Activated naive CD8-positive, alpha-beta T cell treated with anti-CD3 and anti-CD28 coated beads, Interleukin-2, amount 50 U/mL, for 16 hours (primary cell): ENCODE measurements at regions not wholly inside any gene's neighbourhood (a gene's known extent, or its start where the extent isn't known, plus 50 kb on each side); places are given as distances from the start of the nearest gene placed in this dataset.

Source experiments
- DNase-seq: peaks from one replicate; pipeline ENCODE4 v3.0.0-alpha.2; 2020; ENCODE audit warnings: low read depth, low spot score

DNA sequence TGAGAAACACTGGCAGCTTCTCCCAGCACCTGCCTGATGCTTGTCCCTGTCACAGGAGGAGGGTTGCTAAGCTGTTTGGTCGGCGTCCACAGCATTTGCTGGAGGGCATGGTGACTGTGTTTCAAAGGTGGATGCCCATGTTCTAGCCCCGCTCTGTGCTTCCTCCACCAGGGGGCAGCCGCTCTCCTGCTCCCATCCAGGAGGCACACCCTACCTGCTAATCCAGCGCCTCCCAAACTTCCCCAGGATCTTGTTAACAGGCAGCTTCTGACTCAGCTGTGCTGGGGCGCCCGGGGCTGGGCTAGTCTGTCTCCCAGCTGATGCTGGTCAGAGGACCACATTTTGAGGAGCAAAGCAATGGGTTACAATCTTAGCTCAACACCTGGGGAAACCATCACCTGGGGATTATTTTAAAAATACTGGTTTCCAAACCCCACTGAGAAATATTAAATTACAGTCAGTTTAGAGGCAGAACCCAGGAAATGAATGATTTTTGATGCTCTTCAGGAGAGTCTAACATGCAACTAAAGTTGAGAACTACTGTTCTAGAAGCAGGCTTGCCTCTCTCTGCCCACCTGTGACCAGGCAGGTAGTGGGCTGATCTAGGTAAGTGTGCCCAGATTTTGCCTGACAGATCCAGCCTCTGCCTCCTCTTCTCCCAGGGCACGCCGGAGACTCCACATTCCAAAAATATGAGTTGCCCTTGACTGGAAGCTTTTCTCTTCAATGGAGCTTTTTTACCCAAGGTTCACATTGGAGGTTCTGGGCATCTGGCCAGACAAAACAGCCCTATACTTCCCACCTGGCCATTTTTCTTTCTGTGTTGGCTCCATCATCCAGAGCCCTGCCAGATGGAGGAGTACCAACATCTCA, 92.7 kb upstream of the GPR26 start:
- no peak for DNase-seq

DNA sequence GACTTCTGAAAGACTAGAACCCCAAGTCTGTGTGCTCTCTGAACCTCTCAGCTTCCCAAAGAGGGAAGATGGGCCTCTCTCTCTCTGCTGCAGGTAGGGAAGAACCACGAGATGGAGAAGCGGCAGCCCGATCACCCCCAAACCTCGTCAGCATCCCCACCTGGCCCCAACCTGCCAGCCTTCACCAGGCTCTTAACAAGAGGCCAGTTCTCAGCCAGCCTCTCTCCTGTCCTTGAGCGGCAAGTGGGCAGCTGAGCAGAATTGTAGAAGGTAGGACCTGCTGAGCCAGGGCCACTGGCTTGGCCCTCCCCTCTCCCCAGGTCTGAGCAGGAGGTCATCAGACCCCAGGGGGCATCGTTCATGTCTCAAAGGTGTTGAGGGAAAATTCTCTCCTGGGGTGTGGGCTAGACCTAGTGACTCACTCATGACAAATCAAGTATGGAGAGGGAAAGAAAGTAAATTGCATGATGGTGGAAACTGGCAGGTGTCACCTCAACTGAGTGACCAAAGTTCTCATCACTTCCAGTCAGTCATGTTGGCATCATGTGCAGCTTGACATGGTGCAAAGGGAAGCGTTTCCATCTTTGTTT, 92.0 kb upstream of the GPR26 start:
- no peak for DNase-seq

GRCh38 chr10:123575105-123575504, 91.0 kb upstream of the GPR26 start:
- no peak for DNase-seq

DNA sequence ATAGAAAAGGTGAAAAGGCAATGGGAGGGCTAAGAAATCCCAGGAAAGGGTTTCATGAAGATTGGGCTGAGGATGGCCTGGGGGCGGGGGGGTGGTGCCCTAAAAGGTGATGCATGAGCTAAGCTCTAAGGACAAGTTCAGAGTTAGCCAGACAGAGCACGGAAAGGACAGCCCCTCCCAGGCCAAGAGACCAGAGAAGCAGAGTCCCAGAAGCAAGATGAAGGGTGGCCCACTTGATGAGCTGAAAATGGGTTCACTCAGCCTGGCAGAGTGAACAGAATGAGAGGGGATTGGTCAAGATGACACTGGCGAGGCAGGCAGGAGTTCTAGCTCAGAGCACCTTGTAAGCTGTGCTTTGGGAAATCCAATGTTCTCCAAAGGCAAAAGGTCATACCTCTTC, 89.4 kb upstream of the GPR26 start:
- DNase-seq, result no peak

DNA sequence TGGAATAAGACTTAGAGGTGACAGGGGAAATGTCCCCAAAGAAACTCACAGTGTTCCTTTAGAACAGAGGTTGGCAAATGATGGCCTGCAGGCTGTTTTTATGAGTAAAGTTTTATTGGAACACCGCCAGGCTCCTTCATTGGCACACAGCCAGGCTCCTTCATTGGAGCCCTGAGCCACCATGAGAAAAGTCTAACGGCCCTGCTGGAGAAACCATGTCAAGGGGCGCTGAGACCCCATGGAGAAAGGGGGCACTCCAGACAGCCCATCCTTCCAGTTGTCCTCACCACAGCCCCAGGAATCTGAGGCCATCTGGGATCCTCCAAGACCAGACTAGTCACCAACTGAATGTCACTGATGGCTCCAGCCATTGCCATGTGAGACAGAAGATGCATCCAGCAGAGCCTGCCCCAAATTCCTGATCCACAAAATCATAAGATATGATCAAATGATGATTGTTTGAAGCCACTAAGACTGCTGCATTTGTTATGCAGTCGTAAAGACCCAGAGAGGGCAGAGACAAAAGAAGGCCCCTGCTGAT, 88.2 kb upstream of the GPR26 start:
- no peak for DNase-seq

DNA sequence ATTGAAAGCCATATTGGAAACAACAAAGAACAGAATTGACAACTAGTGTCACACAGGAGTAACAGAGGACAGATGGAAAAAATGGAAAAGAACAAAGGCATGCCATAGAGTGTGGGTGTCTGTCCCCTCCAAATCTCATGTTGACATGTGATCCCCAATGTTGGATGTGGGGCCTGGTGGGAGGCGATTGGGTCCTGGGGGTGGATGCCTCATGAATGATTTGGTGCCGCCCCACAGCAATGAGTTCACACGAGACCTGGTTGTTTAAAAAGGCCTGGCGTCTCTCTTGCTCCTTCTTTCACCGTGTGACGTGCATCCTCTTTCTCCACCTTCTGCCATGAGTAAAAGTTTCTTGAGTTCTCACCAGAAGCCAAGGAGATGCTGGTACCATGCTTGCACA, 87.4 kb upstream of the GPR26 start:
- no peak for DNase-seq

DNA sequence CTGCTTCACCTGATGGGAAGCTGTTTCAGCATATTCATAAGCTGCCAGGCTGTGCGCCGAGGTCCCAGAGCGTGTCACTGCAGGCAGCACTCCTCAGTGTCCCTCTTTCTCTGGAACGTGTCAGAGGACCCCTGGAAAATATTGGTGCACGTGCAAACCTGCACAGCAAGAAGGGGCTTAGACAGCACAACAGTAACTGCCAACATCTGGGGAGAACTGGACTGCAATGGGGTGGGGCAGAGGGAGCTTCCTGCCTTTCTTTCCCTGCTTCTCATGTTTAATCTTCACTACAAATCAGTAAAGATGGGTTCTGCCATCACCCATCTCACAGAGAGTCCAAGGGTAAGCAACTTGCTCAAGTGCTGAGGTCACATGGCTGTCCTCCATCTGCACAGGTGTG, 86.5 kb upstream of the GPR26 start:
- no peak for DNase-seq

GRCh38 chr10:123580426-123580825, 85.7 kb upstream of the GPR26 start:
- no peak for DNase-seq

- DNase-seq, result no peak
These were observed 84.5 kb upstream of the GPR26 start for GRCh38 chr10:123581656-123582055.

DNA sequence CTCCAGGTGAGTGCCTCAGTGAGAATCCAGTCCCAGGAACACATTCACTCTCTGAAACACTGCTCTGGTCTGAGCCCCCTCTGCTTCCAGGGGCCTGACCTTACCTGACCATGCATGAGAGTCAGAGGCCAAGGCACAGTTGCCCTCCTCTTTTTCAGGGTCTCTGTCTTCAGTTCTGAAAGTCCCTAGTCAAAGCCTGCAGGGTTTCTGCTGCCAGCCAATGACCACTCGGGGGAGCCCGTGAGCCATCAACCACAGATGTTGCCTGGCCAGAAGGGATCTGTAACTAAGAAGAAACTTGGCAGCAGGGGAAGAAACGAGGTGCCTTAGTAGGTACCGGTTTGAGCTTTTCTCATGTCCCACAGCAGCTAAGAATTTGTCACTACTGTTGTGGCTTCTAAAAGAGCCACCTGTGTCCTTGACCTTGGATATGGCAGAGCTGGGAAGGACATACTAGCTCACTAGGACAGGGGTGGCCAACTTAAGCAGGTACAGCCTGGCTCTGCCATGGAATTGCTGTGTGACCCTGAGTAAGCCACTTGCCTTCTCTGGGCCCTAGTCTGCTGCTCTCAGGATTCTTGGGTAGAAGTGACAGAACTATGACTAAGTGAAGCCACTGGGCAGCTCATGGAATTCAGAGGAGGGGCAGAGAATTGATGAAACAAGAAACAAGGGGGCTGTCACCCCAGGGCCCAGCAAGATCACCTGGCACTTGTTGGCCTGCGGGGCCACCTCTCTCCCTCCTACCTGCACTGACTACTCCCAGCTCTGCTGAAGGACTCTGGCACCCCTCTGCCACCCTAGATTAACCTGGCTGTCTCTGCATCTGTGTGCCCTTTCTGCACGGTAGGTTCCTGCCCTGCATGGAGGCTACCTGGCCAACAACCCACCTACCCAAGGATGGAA, 83.8 kb upstream of the GPR26 start:
- DNase-seq, result peak; percentile 21

GRCh38 chr10:123583639-123584418, 82.3 kb upstream of the GPR26 start:
- DNase-seq, result no peak

DNA sequence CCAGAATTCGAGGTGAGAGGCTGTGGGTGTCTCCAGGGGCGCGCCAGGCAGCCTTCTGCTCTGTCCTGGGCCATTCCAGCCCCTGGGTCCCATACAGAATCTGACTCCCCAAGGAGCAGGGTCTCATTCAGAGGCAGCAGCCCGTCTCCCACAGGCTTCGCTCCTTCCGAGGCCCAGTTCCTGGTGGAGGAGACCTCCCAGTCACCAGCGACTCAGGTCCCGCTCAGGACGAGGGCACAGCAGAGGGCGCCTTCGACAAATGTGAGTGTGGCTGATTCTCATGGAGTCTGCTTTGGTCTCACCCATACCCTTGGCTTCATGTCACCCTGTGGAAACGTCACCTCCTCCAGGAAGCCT, 81.8 kb upstream of the GPR26 start:
- no peak for DNase-seq

DNA sequence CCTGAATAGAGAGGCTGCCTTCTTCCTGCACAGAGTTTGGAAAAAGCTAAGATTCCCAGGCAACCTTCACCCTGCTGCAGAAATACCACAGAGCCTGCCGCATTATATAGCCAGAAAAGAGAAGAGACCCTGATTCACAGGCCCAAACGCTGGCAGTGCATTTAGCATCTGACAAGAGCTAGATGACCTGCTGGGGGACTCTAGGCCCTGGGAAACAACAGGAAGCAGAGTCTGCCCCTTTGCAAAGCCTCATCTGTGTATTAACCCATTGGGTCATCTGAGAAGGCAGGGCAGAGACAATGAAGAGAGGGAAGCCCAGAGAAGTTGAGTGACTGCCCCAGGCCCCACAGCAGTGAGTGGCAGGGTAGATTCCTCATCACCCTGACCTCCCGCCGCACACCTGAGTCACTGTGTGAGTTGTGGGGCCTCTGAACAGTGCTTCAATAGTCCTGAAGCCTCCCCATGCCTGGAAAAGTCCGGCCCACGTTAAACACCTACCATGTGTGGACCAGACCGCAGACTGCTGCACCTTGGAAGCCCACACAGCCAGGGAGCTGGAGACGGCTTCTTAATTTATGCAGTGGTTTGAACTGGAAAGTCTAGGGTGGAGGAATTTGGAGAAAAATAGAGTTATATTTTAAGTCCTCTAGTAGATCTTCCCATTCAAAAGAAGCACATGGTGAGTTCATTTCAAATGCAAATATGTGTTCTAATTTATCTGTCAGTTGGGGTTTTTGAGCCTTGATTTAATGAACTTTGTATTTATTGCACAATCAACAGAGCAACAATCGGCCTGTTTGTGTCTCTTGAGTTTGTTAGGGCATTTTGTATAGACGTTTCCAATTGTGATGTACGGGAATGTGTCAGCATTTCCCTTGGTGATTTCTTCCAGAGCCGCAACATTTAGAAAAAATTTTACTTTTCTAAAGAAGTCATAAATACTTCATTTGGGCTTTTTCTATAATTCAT, 80.4 kb upstream of the GPR26 start:
- no peak for DNase-seq

- no peak for DNase-seq
These were observed 79.0 kb upstream of the GPR26 start for GRCh38 chr10:123587110-123587509.

DNA sequence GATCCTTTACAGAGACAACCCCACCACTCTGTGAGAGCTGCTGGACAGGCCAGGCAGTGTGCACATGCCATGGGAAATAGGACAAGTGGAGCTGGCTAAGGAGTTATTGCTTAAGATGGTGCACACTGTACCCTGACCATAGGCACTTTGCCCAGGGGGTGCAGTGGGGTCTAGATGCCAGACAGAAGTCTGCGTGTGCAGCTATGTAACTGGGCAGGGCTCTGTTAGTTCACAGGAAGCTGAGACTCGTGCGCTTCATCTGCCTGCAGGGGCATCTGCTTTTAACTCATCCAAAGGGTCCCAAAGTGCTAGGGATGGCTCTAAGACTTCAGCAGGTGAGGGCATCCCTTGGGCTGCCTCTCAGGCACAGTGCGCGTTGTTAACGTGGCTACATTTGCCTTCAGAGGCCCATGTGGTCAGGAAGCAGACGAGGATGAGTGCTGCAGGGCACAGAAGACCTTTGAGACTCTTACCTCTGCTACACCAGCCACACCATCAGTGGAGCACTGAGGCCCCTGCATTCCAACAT, 77.7 kb upstream of the GPR26 start:
- DNase-seq, result no peak

DNA sequence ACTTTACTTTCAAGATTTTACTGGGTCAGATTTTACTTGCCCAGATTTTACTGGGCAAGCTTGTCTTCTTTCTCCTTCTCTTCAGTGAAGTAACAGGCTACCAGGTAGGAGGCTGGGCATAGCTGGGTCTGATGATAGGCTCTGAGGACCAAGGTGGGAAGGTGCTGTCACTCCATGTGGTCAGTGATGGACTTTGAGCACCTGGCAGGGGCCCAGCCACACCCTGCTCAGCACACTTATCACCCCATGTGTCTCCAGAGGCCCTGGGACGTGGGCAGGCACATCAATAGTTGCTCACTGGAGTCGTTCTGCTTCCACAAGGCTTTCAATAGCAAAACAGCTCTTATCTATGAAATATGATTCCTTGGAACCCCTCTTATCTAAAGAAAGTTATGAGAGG, 70.5 kb upstream of the GPR26 start:
- DNase-seq, result no peak

DNA sequence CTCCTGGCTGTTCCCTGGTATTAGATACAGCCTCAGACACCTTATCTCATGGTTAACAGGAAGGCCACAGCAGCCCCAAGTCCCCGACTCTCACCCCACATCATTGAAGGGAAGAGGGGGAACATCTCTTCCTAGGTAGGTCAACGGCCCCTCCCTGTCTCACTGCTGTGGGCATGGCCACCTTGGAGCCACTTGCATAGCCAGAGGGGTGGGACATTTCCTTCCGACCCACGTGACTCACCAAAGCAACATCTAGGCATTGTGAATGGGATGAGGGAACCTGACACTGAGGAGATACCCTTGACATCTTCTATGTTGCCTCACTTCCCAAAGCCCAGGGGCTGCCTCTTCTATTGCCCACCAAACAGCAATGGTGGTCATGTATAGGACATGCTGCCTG, 68.5 kb upstream of the GPR26 start:
- no peak for DNase-seq

DNA sequence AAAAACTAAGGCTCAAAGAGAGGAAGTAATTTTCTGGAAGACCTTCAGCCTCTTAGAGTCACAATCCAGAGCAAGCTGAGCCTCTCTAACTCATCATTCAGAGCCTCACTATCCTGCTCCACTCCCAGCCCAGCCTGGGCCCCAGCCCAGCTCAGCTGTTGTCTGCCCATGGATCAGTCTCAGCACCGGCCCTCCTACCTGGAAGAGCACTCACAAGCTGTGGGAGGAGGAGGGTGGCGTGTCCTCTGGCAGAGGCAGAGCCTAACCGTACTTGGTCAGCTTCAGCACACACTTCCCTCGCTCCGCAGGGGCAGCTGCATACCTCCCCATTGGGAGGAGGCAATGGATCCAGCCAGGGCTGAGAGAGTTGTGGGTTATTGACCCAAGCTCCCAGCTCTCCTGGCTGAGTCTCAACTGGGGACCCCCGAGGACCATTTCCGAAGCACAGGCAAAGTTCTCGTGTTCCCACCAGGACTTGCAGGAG, 66.7 kb upstream of the GPR26 start:
- DNase-seq, result no peak

GRCh38 chr10:123600177-123600576, 66.0 kb upstream of the GPR26 start:
- DNase-seq, result no peak

DNA sequence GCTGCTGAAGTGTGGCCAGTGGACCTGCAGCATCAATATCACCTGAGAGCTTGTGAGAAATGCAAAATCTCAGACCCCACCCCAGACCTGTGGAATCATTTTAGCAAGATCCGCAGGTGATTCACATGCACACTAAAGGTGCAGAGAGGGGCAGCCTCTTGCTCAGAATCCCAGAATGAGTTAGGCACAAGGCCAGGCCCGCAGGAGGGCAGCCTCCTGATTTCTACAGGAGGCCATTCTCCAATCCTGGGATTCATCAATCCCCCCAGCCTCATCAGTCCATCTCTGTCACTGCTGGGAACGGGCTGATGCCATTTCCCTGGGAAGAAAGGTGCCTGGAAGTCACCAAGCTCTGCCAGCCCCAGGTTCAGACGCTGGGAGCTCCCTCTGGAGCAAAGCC, 63.0 kb upstream of the GPR26 start:
- DNase-seq, result no peak
